Cardiac muscle cell (in vitro differentiated cells and primary cell): ENCODE measurements at regions not wholly inside any gene's neighbourhood (a gene's known extent, or its start where the extent isn't known, plus 50 kb on each side); places are given as distances from the start of the nearest gene placed in this dataset.

Experiments used
- DNase-seq, 2 donors: peaks; one replicate each; pipeline versions ENCODE4 v3.0.0 to v3.0.0-alpha.2; 2010 to 2017; ENCODE audit warnings: low read depth in 1 of 2, low spot score in 1 of 2
- H3K27ac ChIP-seq: fragments of 200-600 bp; sonication (generic); 2 replicates; pipeline ENCODE4 v1.5.1; 2016
- H3K27me3 ChIP-seq: fragments of 200-600 bp; sonication (generic); 2 replicates; pipeline ENCODE4 v1.6.0; 2016; ENCODE audit warnings: control low read depth
- H3K36me3 ChIP-seq: fragments of 200-600 bp; sonication (generic); 2 replicates; pipeline ENCODE4 v1.5.1; 2016; ENCODE audit warnings: control low read depth
- H3K4me1 ChIP-seq: fragments of 200-600 bp; sonication (generic); 2 replicates; pipeline ENCODE4 v1.8.1; 2017; ENCODE audit warnings: low read depth, mild to moderate bottlenecking, mixed run types
- H3K4me3 ChIP-seq: fragments of 200-600 bp; sonication (generic); 2 replicates; pipeline ENCODE4 v1.5.1; 2016; ENCODE audit warnings: mild to moderate bottlenecking
- H3K9me3 ChIP-seq: fragments of 200-600 bp; sonication (generic); 2 replicates; pipeline ENCODE4 v1.5.1; 2017; ENCODE audit warnings: low read depth, mild to moderate bottlenecking, control low read depth
- TF ChIP-seq, protein P1 (sequence below): IDR thresholded peaks from 2 replicates; pipeline ENCODE4 v1.5.1; 2012; ENCODE audit warnings: low read depth, mild to moderate bottlenecking, low read length

DNA sequence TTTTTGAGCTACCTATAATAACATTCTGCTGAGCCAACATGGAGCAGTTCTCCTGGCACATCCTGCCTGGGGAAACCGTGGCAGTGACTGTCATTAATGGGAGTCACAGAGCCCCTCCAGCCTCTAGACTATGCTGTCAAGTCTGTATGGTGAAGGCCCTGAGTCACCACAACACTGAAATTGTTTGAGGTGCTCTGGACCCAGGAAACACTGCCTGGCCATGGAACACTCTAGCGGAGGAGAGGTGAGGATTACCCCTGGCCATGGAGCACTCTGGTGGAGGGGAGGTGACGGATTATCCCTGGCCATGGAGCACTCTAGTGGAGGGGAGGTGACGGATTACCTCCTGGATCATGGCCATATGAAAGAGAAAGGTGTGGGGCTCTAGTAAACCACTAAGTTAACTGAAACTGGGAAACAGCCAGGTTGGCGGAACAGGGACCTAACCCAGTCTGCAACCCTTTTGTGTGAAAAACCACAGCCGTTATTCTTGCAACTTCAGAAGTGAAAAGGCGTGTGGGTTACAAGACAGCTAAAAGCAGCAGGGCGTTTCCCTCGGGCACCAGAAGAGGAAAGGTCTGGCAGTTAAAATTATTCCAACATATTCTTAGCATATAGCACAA is 156.7 kb downstream of the KCNJ12 start:
- no peaks in the 10 kb centered on the region for H3K9me3 ChIP-seq
- no peak overlapping the region for H3K4me3 ChIP-seq
- H3K27ac ChIP-seq = no peak overlapping the region
- TF ChIP-seq, protein P1, sequence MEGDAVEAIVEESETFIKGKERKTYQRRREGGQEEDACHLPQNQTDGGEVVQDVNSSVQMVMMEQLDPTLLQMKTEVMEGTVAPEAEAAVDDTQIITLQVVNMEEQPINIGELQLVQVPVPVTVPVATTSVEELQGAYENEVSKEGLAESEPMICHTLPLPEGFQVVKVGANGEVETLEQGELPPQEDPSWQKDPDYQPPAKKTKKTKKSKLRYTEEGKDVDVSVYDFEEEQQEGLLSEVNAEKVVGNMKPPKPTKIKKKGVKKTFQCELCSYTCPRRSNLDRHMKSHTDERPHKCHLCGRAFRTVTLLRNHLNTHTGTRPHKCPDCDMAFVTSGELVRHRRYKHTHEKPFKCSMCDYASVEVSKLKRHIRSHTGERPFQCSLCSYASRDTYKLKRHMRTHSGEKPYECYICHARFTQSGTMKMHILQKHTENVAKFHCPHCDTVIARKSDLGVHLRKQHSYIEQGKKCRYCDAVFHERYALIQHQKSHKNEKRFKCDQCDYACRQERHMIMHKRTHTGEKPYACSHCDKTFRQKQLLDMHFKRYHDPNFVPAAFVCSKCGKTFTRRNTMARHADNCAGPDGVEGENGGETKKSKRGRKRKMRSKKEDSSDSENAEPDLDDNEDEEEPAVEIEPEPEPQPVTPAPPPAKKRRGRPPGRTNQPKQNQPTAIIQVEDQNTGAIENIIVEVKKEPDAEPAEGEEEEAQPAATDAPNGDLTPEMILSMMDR = no peak
- no peaks in the 10 kb centered on the region for H3K36me3 ChIP-seq
- H3K27me3 ChIP-seq = no peaks in the 10 kb centered on the region
- H3K4me1 ChIP-seq = no peaks in the 10 kb centered on the region
- no peak for DNase-seq

DNA sequence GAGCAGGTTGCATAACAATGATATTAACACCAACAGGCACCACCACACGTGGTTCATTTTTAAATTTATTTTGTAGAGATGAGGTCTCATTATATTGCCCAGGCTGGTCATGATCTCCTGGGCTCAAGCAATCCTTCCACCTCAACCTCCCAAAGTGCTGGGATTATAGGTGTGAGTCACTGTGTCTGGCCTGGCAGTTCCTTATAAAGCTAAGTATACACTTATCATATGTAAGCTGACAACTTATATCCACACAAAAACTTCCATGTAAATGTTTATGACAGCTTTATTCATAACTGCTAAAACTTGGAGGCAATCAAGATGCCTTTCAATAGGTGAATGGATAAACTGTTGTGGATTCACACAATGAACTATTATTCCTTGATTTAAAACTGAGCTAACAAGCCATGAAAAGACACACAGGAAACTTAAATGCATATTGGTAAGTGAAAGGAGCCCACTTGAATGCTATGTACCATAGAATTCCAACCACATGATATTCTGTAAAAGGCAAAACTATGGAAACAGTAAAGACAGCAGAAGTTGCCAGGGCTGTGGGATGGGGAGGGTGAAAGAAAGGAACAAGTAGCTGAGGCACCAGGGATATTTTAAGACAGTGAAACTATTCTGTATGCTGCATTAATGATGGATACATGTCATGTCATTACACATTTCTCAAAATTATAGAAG is 156.5 kb upstream of the KCNJ18 start:
- Histone ChIP-seq H3K27ac (no peak overlapping the region), H3K4me3 (no peak overlapping the region), H3K27me3 (no peaks in the 10 kb centered on the region), H3K9me3 (peaks cover 9% of the 10 kb centered on the region), H3K4me1 (no peaks in the 10 kb centered on the region), H3K36me3 (no peaks in the 10 kb centered on the region)
- TF ChIP-seq, protein P1 = no peak
- DNase-seq = no peak

DNA sequence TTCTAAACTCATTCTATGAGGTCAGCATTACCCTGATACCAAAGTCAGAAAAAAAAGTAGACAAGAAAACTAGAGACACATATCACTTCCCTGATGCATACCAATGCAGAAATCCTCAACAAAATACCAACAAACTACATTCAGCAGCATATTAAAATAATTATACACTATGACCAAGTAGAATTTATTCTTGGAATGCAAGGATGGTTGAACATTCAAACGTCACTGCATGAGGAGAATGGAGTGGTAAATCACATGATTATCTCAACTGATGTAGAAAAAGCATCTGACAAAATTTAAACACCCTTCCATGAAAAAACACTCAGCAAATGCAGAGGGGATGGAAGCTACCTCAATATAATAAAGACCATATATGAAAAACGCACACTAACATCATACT is 155.0 kb upstream of the KCNJ18 start:
- no peaks in the 10 kb centered on the region for H3K27me3 ChIP-seq
- no peaks in the 10 kb centered on the region for H3K36me3 ChIP-seq
- no peak overlapping the region for H3K27ac ChIP-seq
- DNase-seq = no peak
- H3K4me3 ChIP-seq = no peak overlapping the region
- peaks cover 9% of the 10 kb centered on the region for H3K9me3 ChIP-seq
- no peaks in the 10 kb centered on the region for H3K4me1 ChIP-seq
- TF ChIP-seq, protein P1 = no peak

DNA sequence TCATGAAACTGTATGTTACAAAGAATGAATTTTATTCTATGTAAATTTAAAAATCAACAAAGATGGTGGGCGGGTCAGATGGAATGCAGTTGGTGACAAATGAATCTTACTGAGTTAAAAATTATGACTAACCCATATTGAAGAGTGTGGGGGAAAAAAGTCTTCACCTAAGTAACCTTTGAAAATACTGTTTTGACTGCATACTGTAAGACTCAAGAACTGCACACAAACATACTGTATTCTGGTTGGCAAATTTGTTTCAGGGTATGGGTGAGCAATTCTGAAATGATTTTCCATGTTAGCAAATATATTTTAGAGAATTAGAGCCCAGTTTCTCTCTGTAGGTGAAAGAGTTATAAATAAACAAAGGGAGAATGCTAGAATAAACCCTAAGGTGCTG is 153.7 kb upstream of the KCNJ18 start:
- Histone ChIP-seq H3K4me3 (no peak overlapping the region), H3K27me3 (no peaks in the 10 kb centered on the region), H3K4me1 (no peaks in the 10 kb centered on the region), H3K9me3 (peaks cover 9% of the 10 kb centered on the region), H3K36me3 (no peaks in the 10 kb centered on the region), H3K27ac (no peak overlapping the region)
- TF ChIP-seq, protein P1 = no peak
- no peak for DNase-seq

- peaks cover 9% of the 10 kb centered on the region for H3K9me3 ChIP-seq
- H3K27me3 ChIP-seq = no peaks in the 10 kb centered on the region
- TF ChIP-seq, protein P1 = no peak
- no peaks in the 10 kb centered on the region for H3K4me1 ChIP-seq
- H3K36me3 ChIP-seq = no peaks in the 10 kb centered on the region
- DNase-seq = no peak
- H3K4me3 ChIP-seq = no peak overlapping the region
- H3K27ac ChIP-seq = no peak overlapping the region
These were observed 153.2 kb upstream of the KCNJ18 start for GRCh38 chr17:21539146-21539545.
